IMR-90 (cell line): ENCODE measurements at regions not wholly inside any gene's neighbourhood (a gene's known extent, or its start where the extent isn't known, plus 50 kb on each side); places are given as distances from the start of the nearest gene placed in this dataset.

Source experiments
- ATAC-seq: fragments of 200-7000 bp; cut with Tn5 transposase; 2 replicates; pipeline ENCODE4 v1.9.1; 2020; ENCODE audit warnings: low read depth, mild to moderate bottlenecking, moderate library complexity
- BruUV-seq: library from RNA; stranded (reverse); fragments of 400-500 nt; replicated peaks from 2 replicates; lab custom pipeline; 2021; lab: Mats Ljungman, UMichigan
- CTCF ChIA-PET: fragments of 300-600 bp; formaldehyde crosslinking; extraction: SDS; loops from one replicate; lab custom pipeline; 2021; ENCODE audit warnings: antibody characterized with exemption; lab: Yijun Ruan, JAX
- POLR2A ChIA-PET: fragments of 300-600 bp; sonication (Branson Sonifier 250); formaldehyde crosslinking; loops from one replicate; lab custom pipeline; 2022; ENCODE audit warnings: antibody characterized with exemption; ENCODE audit not compliant: unreplicated experiment; lab: Charles Lee
- DNase-seq: peaks from one replicate; pipeline ENCODE4 v3.0.0; 2013
- H2AFZ ChIP-seq: replicated peaks from 2 replicates; pipeline ENCODE3; 2013; ENCODE audit warnings: low read length, mild to moderate bottlenecking; ENCODE audit not compliant: poor library complexity
- H2AK5ac ChIP-seq: 2 replicates; pipeline ENCODE4 v1.6.1; 2013; ENCODE audit warnings: low read depth, low read length, inconsistent platforms
- H2AK9ac ChIP-seq: replicated peaks from 2 replicates; pipeline ENCODE3; 2013; ENCODE audit warnings: mild to moderate bottlenecking, low read depth, low read length, moderate library complexity; ENCODE audit not compliant: poor library complexity
- H2BK120ac ChIP-seq: 2 replicates; pipeline ENCODE4 v1.6.1; 2013; ENCODE audit warnings: low read depth, low read length, inconsistent platforms
- H2BK15ac ChIP-seq: 3 replicates; pipeline ENCODE4 v1.6.1; 2013; ENCODE audit warnings: low read depth, low read length, inconsistent platforms
- H2BK20ac ChIP-seq: 2 replicates; pipeline ENCODE4 v1.6.1; 2013; ENCODE audit warnings: low read depth, mild to moderate bottlenecking, inconsistent platforms, low read length, moderate library complexity
- H2BK5ac ChIP-seq: 2 replicates; pipeline ENCODE4 v1.6.1; 2013; ENCODE audit warnings: mild to moderate bottlenecking, low read depth, low read length, inconsistent platforms; ENCODE audit not compliant: poor library complexity, severe bottlenecking
- H3K14ac ChIP-seq: replicated peaks from 2 replicates; pipeline ENCODE4 v1.6.1; 2013; ENCODE audit warnings: low read depth, low read length, inconsistent platforms
- H3K18ac ChIP-seq: 2 replicates; pipeline ENCODE4 v1.6.1; 2013; ENCODE audit warnings: low read depth, low read length, control low read depth
- H3K23ac ChIP-seq: 2 replicates; pipeline ENCODE4 v1.6.1; 2013; ENCODE audit warnings: low read depth, low read length, inconsistent platforms
- H3K27ac ChIP-seq: 2 replicates; pipeline ENCODE4 v1.5.1; 2013; ENCODE audit warnings: mild to moderate bottlenecking, control low read depth, low read length; ENCODE audit not compliant: insufficient read depth
- H3K27me3 ChIP-seq: 2 replicates; pipeline ENCODE4 v1.6.1; 2013; ENCODE audit warnings: low read length; ENCODE audit not compliant: control insufficient read depth, insufficient read depth
- H3K36me3 ChIP-seq: 2 replicates; pipeline ENCODE4 v1.6.1; 2013; ENCODE audit warnings: low read length, mixed read lengths; ENCODE audit not compliant: control insufficient read depth, insufficient read depth
- H3K4ac ChIP-seq: 2 replicates; pipeline ENCODE4 v1.6.1; 2013; ENCODE audit warnings: low read depth, low read length, inconsistent platforms
- H3K4me1 ChIP-seq: 2 replicates; pipeline ENCODE4 v1.6.1; 2013; ENCODE audit warnings: low read length, mixed read lengths; ENCODE audit not compliant: control insufficient read depth, insufficient read depth
- H3K4me2 ChIP-seq: 2 replicates; pipeline ENCODE4 v1.6.1; 2013; ENCODE audit warnings: low read depth, mild to moderate bottlenecking, control low read depth, low read length, moderate library complexity
- H3K4me3 ChIP-seq: 2 replicates; pipeline ENCODE4 v1.5.1; 2013; ENCODE audit warnings: low read depth, mild to moderate bottlenecking, control low read depth, low read length, moderate library complexity; ENCODE audit not compliant: insufficient read depth
- H3K56ac ChIP-seq: 2 replicates; pipeline ENCODE4 v1.6.1; 2013; ENCODE audit warnings: low read length, inconsistent platforms; ENCODE audit not compliant: insufficient read depth; ENCODE audit errors: extremely low read depth
- H3K79me1 ChIP-seq, 2 experiments: 2 replicates each; pipeline ENCODE4 v1.6.1; 2013; ENCODE audit warnings: low read length in 2 of 2, inconsistent platforms in 1 of 2, low read depth in 1 of 2
- H3K9ac ChIP-seq: 2 replicates; pipeline ENCODE4 v1.6.1; 2013; ENCODE audit warnings: low read depth, low read length, control low read depth
- H3K9me1 ChIP-seq: 2 replicates; pipeline ENCODE4 v1.6.1; 2013; ENCODE audit warnings: low read length, inconsistent platforms; ENCODE audit not compliant: insufficient read depth
- H3K9me3 ChIP-seq: 2 replicates; pipeline ENCODE4 v1.6.1; 2013; ENCODE audit warnings: low read length; ENCODE audit not compliant: control insufficient read depth, insufficient read depth
- H4K20me1 ChIP-seq: 2 replicates; pipeline ENCODE4 v1.6.1; 2013; ENCODE audit warnings: low read length, inconsistent platforms; ENCODE audit not compliant: insufficient read depth
- H4K5ac ChIP-seq: 2 replicates; pipeline ENCODE4 v1.6.1; 2013; ENCODE audit warnings: mild to moderate bottlenecking, low read depth, low read length, control low read depth
- H4K8ac ChIP-seq, 2 experiments: 2 replicates each; pipeline ENCODE4 v1.6.1; 2013; ENCODE audit warnings: low read depth in 2 of 2, low read length in 2 of 2, control low read depth in 1 of 2, inconsistent platforms in 1 of 2
- H4K91ac ChIP-seq: 2 replicates; pipeline ENCODE4 v1.6.1; 2013; ENCODE audit warnings: low read depth, low read length, inconsistent platforms; ENCODE audit not compliant: insufficient read depth
- CHD1 ChIP-seq: IDR thresholded peaks from 2 replicates; pipeline ENCODE4 v1.6.1; 2012; ENCODE audit warnings: low read depth, low read length, improper control_type of control experiment
- CTCF ChIP-seq: conservative IDR thresholded peaks from 2 replicates; pipeline ENCODE4 v1.5.1; 2012; ENCODE audit warnings: mild to moderate bottlenecking, low read depth, low read length, improper control_type of control experiment
- MAZ ChIP-seq: IDR thresholded peaks from 2 replicates; pipeline ENCODE4 v1.6.1; 2012; ENCODE audit warnings: low read depth, mild to moderate bottlenecking, low read length, improper control_type of control experiment, moderate library complexity, borderline replicate concordance
- WGBS, 2 experiments: methylation state at CpG; one replicate each; pipeline versions ENCODE4 v1.1.5 to v1.1.7; 2013; ENCODE audit warnings: missing lambda C conversion rate in 2 of 2; ENCODE audit not compliant: insufficient read length in 1 of 2; ENCODE audit errors: extremely low coverage in 2 of 2; 5-methylcytosine and 5-hydroxymethylcytosine counted together
- dilution Hi-C: fragments of 300-500 bp; cut with HindIII; formaldehyde crosslinking; loops from one replicate; pipeline ENCODE4 v1.14.3; 2018; ENCODE audit warnings: low sequenced_read_pairs; ENCODE audit not compliant: unreplicated experiment
- in situ Hi-C: fragments of 300-500 bp; cut with MboI; formaldehyde crosslinking; loops from 3 replicates; pipeline ENCODE4 v1.14.3; 2019; ENCODE audit warnings: low sequenced_read_pairs, inconsistent platforms, mixed read lengths
- intact Hi-C: fragments of 100-400 bp; cut with micrococcal nuclease; formaldehyde crosslinking; loops from 2 replicates; pipeline ENCODE4 v1.10.0; 2022

DNA sequence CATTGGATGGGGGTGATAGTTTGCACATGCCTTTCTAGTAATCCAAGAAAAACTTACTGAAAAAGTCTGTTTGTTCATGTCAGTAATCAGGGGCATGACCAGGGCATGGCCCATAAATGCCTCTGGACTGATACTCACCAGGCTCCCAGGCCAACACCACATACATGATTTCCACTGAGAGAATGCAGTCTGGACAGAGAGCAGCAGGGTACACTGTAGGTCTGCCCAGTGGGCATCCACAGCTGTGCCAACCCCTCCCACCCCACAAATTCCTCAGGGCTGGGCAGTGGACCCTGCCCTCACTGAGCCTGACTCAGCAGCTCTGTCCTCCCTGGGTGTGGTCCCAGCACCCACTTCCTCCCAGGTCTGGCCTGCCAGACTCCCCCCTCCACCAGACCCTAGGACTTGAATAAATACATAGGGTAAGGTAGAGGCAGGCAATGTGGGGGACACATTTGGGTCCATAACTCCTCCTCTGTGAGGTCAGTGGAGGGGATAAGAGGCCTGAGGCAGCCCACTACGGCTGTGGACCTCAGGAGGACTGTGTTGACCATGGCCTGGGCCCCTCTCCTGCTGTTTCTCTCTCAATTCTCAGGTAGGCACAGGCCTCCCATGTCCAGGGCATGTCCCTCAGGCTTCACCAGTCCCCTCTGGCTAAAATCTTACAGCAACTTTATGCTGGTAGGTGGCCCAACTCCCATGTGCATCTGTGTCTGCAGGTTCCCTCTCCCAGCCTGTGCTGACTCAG, 92.2 kb upstream of the TOP3B start:
- Histone ChIP-seq H4K20me1 (no peaks in the 10 kb centered on the region), H4K8ac (no peak overlapping the region), H2BK5ac (no peak overlapping the region), H3K9me1 (peaks cover 5% of the 10 kb centered on the region; the same call in 1 of the 2 replicates), H2BK120ac (peak overlapping the region; percentile 14), H3K14ac (peak overlapping the region; percentile 56; the same call in 1 of the 2 replicates), H3K27ac (no peak overlapping the region), H3K4me1 (peaks cover 12% of the 10 kb centered on the region; the same call in 1 of the 2 replicates), H3K4me3 (no peak overlapping the region), H3K9me3 (no peaks in the 10 kb centered on the region), H3K36me3 (no peaks in the 10 kb centered on the region), H3K27me3 (peaks cover 16% of the 10 kb centered on the region), H2BK15ac (no peak overlapping the region), H2BK20ac (no peak overlapping the region; the same call in 1 of the 2 replicates), H2AFZ (peak overlapping the region; percentile 52), H3K23ac (no peak overlapping the region; the same call in 1 of the 2 replicates), H3K9ac (no peak overlapping the region), H3K18ac (no peak overlapping the region; the same call in 1 of the 2 replicates), H4K5ac (no peak overlapping the region), H3K4ac (no peak overlapping the region), H2AK5ac (peak overlapping the region; percentile 33; the same call in 1 of the 2 replicates), H4K91ac (peak overlapping the region; percentile 33; the same call in 1 of the 2 replicates), H3K4me2 (no peak overlapping the region), H2AK9ac (peak overlapping the region; percentile 48), H3K79me1 (no peaks in the 10 kb centered on the region), H3K56ac (no peak overlapping the region)
- BruUV-seq, result no TSS peak
- in situ Hi-C loops, result no loop called here
- peak; percentile 82 for ATAC-seq
- dilution Hi-C loops, result no loop called here
- no CpG with 5 or more reads among the region's 1 CpG for WGBS, 2 experiments
- intact Hi-C loops, result no loop called here
- ChIA-PET CTCF (interaction anchor here (1.2 kb wide), 1 partner anchor 36 kb away, joined by 3 read pairs; no protein-coding TSS in a partner anchor), POLR2A (no interaction called here)
- TF ChIP-seq MAZ (peak; percentile 59; the same call in 1 of the 2 replicates), CHD1 (no peak), CTCF (no peak)
- DNase-seq, result no peak
